ENCODE measurements at regions not wholly inside any gene's neighbourhood (a gene's known extent, or its start where the extent isn't known, plus 50 kb on each side); places are given as distances from the start of the nearest gene placed in this dataset.

- H3K36me3 ChIP-seq (replicated peaks in 1 of 2; ENCODE audit: insufficient read depth in 1 of 2, low read depth in 2 of 2): no peaks in the 10 kb centered on the region
- H3K27me3 ChIP-seq: no peaks in the 10 kb centered on the region
- no peaks in the 10 kb centered on the region for H3K9me3 ChIP-seq
- no peaks in the 10 kb centered on the region for H3K4me1 ChIP-seq
- H3K27ac ChIP-seq: no peak overlapping the region
- TF ChIP-seq POLR2A (IDR thresholded peaks at IDR 0.05) (no peak), CTCF (IDR thresholded peaks at IDR 0.05) (no peak)
- no peak overlapping the region for H3K4me3 ChIP-seq
- WGBS, 2 donors: 70 to 71% methylated on average over 4 of the region's 4 CpGs
- DNase-seq (no peak), ATAC-seq (no peak)
- intact Hi-C loops (cut with DNase I): no loop called here
These were observed 52.7 kb upstream of the CRIM1 start for GRCh38 chr2:36302911-36303310.

GRCh38 chr2:36301843-36302242, 53.7 kb upstream of the CRIM1 start:
- no peak for DNase-seq
- Histone ChIP-seq H3K4me3 (no peak overlapping the region), H3K27ac (no peak overlapping the region), H3K9me3 (no peaks in the 10 kb centered on the region), H3K4me1 (no peaks in the 10 kb centered on the region), H3K27me3 (no peaks in the 10 kb centered on the region), H3K36me3 (replicated peaks in 1 of 2; ENCODE audit: insufficient read depth in 1 of 2, low read depth in 2 of 2) (no peaks in the 10 kb centered on the region)
- TF ChIP-seq CTCF (IDR thresholded peaks at IDR 0.05) (no peak), POLR2A (IDR thresholded peaks at IDR 0.05) (no peak)
- 70 to 88% methylated on average over 5 of the region's 5 CpGs for WGBS, 2 donors
- intact Hi-C loops (cut with DNase I): no loop called here
- no peak for ATAC-seq

DNA sequence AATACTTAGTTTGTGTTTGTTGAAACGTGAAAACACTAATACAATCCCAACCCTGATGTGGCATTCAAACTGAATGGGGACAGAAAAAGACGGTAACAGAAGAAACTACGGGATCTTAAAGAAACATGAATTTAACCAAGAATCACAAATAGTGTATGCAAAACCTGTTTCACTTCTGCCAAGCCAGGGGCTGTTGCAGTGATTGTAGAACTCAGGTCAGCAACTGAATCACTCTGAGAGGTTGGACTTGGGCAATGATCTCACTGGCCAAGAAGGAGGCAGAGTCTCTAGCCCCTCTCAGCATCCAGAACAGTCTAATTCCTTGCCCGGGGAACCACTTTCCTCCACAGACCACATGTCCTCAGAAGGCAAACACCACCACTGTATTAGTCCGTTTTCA, 54.9 kb upstream of the CRIM1 start:
- no peak for ATAC-seq
- TF ChIP-seq CTCF (IDR thresholded peaks at IDR 0.05) (no peak), POLR2A (IDR thresholded peaks at IDR 0.05) (no peak)
- 76 to 77% methylated on average over 5 of the region's 5 CpGs for WGBS, 2 donors
- intact Hi-C loops (cut with DNase I): no loop called here
- Histone ChIP-seq H3K27ac (no peak overlapping the region), H3K4me3 (no peak overlapping the region), H3K36me3 (replicated peaks in 1 of 2; ENCODE audit: insufficient read depth in 1 of 2, low read depth in 2 of 2) (no peaks in the 10 kb centered on the region), H3K9me3 (no peaks in the 10 kb centered on the region), H3K4me1 (no peaks in the 10 kb centered on the region), H3K27me3 (no peaks in the 10 kb centered on the region)
- DNase-seq: no peak

- WGBS, 2 donors: 24 to 26% methylated on average over 4 of the region's 4 CpGs
- DNase-seq (peak in 3 of 4 donors; percentile 14 to 32 (median 31)), ATAC-seq (peak; percentile 52)
- Histone ChIP-seq H3K27ac (no peak overlapping the region), H3K4me1 (no peaks in the 10 kb centered on the region), H3K9me3 (no peaks in the 10 kb centered on the region), H3K4me3 (no peak overlapping the region), H3K36me3 (replicated peaks in 1 of 2; ENCODE audit: insufficient read depth in 1 of 2, low read depth in 2 of 2) (no peaks in the 10 kb centered on the region), H3K27me3 (no peaks in the 10 kb centered on the region)
- intact Hi-C loops (cut with DNase I): no loop called here
- TF ChIP-seq POLR2A (IDR thresholded peaks at IDR 0.05) (no peak), CTCF (IDR thresholded peaks at IDR 0.05) (no peak)
These were observed 58.8 kb upstream of the CRIM1 start for GRCh38 chr2:36296798-36297197.

DNA sequence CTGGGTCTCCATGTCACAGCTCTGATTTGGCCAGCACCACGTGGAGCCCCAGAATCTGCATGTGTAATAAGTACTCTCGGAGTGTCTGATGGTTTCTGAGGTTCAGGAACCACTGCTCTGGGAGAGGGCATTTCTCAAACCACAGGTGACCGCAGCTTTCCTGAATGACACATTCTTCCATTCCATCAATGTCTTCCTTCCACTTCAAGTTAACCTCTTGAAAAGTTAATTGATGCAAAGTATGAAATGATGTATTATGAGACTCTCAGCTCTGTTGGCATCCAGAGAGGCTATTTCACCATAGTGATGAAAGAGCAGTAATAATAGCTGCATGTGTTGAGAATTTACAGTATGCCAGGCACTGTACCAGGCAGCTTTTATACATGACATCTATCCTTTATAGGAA, 61.3 kb upstream of the CRIM1 start:
- Histone ChIP-seq H3K4me1 (no peaks in the 10 kb centered on the region), H3K9me3 (no peaks in the 10 kb centered on the region), H3K27me3 (no peaks in the 10 kb centered on the region), H3K27ac (no peak overlapping the region), H3K4me3 (no peak overlapping the region), H3K36me3 (replicated peaks in 1 of 2; ENCODE audit: insufficient read depth in 1 of 2, low read depth in 2 of 2) (no peaks in the 10 kb centered on the region)
- 69 to 76% methylated on average over 3 of the region's 3 CpGs for WGBS, 2 donors
- no peak for TF ChIP-seq POLR2A (IDR thresholded peaks at IDR 0.05)
- no peak for TF ChIP-seq CTCF (IDR thresholded peaks at IDR 0.05)
- intact Hi-C loops (cut with DNase I): no loop called here
- ATAC-seq: no peak
- no peak for DNase-seq
